CD14-positive monocyte (primary cell): ENCODE measurements at regions not wholly inside any gene's neighbourhood (a gene's known extent, or its start where the extent isn't known, plus 50 kb on each side); places are given as distances from the start of the nearest gene placed in this dataset.

Source experiments
- DNase-seq, 3 donors: peaks; one replicate each; pipeline ENCODE4 v3.0.0-alpha.2; 2011 to 2022
- H2AFZ ChIP-seq: 2 replicates; pipeline ENCODE4 v1.6.0; 2012; ENCODE audit warnings: mild to moderate bottlenecking, low read depth, low read length, inconsistent platforms; ENCODE audit not compliant: insufficient read depth, poor library complexity, severe bottlenecking
- H3K27ac ChIP-seq, 2 donors: 1 replicate in 1 of 2; 2 replicates in 1 of 2; pipeline ENCODE4 v1.5.1; 2012 to 2013; ENCODE audit warnings: low read length in 2 of 2, control low read depth in 1 of 2, inconsistent platforms in 1 of 2, low read depth in 1 of 2, mild to moderate bottlenecking in 1 of 2
- H3K27me3 ChIP-seq, 2 donors: one replicate each; pipeline versions ENCODE4 v1.6.0 to v1.6.1; 2011 to 2013; ENCODE audit warnings: low read length in 2 of 2; ENCODE audit not compliant: control insufficient read depth in 2 of 2, insufficient read depth in 2 of 2
- H3K36me3 ChIP-seq, 2 donors: replicated peaks in 1 of 2; 1 replicate in 1 of 2; 2 replicates in 1 of 2; pipeline versions ENCODE4 v1.5.1 to v1.6.1; 2012 to 2013; ENCODE audit warnings: low read length in 2 of 2, control low read depth in 1 of 2, inconsistent platforms in 1 of 2, mild to moderate bottlenecking in 1 of 2; ENCODE audit not compliant: insufficient read depth in 2 of 2, control insufficient read depth in 1 of 2
- H3K4me1 ChIP-seq, 2 donors: 1 replicate in 1 of 2; 2 replicates in 1 of 2; pipeline versions ENCODE4 v1.5.1 to v1.6.1; 2012 to 2013; ENCODE audit warnings: low read length in 2 of 2, control low read depth in 1 of 2, inconsistent platforms in 1 of 2, mild to moderate bottlenecking in 1 of 2, moderate library complexity in 1 of 2; ENCODE audit not compliant: insufficient read depth in 2 of 2, control insufficient read depth in 1 of 2
- H3K4me2 ChIP-seq: replicated peaks from 2 replicates; pipeline ENCODE3; 2012; ENCODE audit warnings: low read length, moderate library complexity, mild to moderate bottlenecking; ENCODE audit not compliant: poor library complexity, severe bottlenecking; ENCODE audit errors: extremely low read depth
- H3K4me3 ChIP-seq, 3 experiments: fragments of 200-600 bp in 1 of 3; sonication (generic) in 1 of 3; replicated peaks in 1 of 3; 1 replicate in 2 of 3; 2 replicates in 1 of 3; pipeline ENCODE4 v1.5.1; 2011 to 2013; ENCODE audit warnings: low read length in 3 of 3, mild to moderate bottlenecking in 3 of 3, control low read depth in 2 of 3, low read depth in 2 of 3, inconsistent platforms in 1 of 3, moderate library complexity in 1 of 3
- H3K79me2 ChIP-seq: 2 replicates; pipeline ENCODE4 v1.6.0; 2012; ENCODE audit warnings: mild to moderate bottlenecking, control low read depth, inconsistent platforms, low read length, moderate library complexity; ENCODE audit not compliant: insufficient read depth
- H3K9ac ChIP-seq: 2 replicates; pipeline ENCODE4 v1.6.0; 2017; ENCODE audit warnings: low read length, mild to moderate bottlenecking; ENCODE audit not compliant: insufficient read depth, poor library complexity, severe bottlenecking
- H3K9me3 ChIP-seq, 2 donors: replicated peaks in 1 of 2; 1 replicate in 1 of 2; 2 replicates in 1 of 2; pipeline versions ENCODE4 v1.5.1 to v1.6.1; 2012 to 2013; ENCODE audit warnings: low read length in 2 of 2, control low read depth in 1 of 2; ENCODE audit not compliant: control insufficient read depth in 1 of 2, insufficient read depth in 1 of 2
- H4K20me1 ChIP-seq: 2 replicates; pipeline ENCODE4 v1.6.0; 2012; ENCODE audit warnings: mild to moderate bottlenecking, low read length, control low read depth, moderate library complexity; ENCODE audit not compliant: insufficient read depth
- H3K27ac Mint-ChIP-seq, 7 donors: one replicate each; pipeline ENCODE4 v1.8.0; 2020; ENCODE audit warnings: mild to moderate bottlenecking in 7 of 7, mixed read lengths in 7 of 7, moderate library complexity in 6 of 7, inconsistent platforms in 2 of 7
- H3K27me3 Mint-ChIP-seq, 3 donors: one replicate each; pipeline ENCODE4 v1.8.0; 2021 to 2022; ENCODE audit warnings: low read depth in 3 of 3, mild to moderate bottlenecking in 3 of 3, mixed read lengths in 3 of 3, moderate library complexity in 3 of 3, inconsistent platforms in 1 of 3
- H3K36me3 Mint-ChIP-seq, 2 donors: one replicate each; pipeline ENCODE4 v1.8.0; 2020; ENCODE audit warnings: mixed read lengths in 2 of 2, inconsistent platforms in 1 of 2, mild to moderate bottlenecking in 1 of 2
- H3K4me1 Mint-ChIP-seq: one replicate; pipeline ENCODE4 v1.8.0; 2020; ENCODE audit warnings: mild to moderate bottlenecking, mixed read lengths
- H3K4me3 Mint-ChIP-seq, 2 donors: one replicate each; pipeline ENCODE4 v1.8.0; 2020; ENCODE audit warnings: mild to moderate bottlenecking in 2 of 2, mixed read lengths in 2 of 2, moderate library complexity in 1 of 2
- H3K9me3 Mint-ChIP-seq, 7 donors: one replicate each; pipeline ENCODE4 v1.8.0; 2020 to 2022; ENCODE audit warnings: mixed read lengths in 7 of 7, mild to moderate bottlenecking in 6 of 7, moderate library complexity in 6 of 7, inconsistent platforms in 2 of 7
- WGBS: methylation state at CpG from one replicate; pipeline ENCODE4 v1.1.5; 2013; ENCODE audit warnings: missing lambda C conversion rate; ENCODE audit not compliant: insufficient coverage; 5-methylcytosine and 5-hydroxymethylcytosine counted together
- intact Hi-C, 2 donors: fragments of 100-400 bp; cut with micrococcal nuclease; formaldehyde crosslinking; loops; one replicate each; pipeline versions ENCODE4 v1.15.0 to v1.15.1; 2023
- TF ChIP-seq, protein P1 (sequence below): fragments of 200-600 bp; IDR thresholded peaks from one replicate; pipeline ENCODE4 v1.8.0; 2022; ENCODE audit warnings: antibody characterized with exemption, mild to moderate bottlenecking

- no peak overlapping the region for H2AFZ ChIP-seq
- H3K4me2 ChIP-seq = no peak overlapping the region
- DNase-seq = no peak
- no peak overlapping the region for H3K27ac ChIP-seq
- 100% methylated on average over 2 of the region's 4 CpGs for WGBS
- Mint-ChIP-seq H3K4me1 (no peaks in the 10 kb centered on the region), H3K27ac (no peak overlapping the region), H3K27me3 (peaks cover 0 to 4% (median 0%) of the 10 kb centered on the region in 3 donors), H3K36me3 (no peaks in the 10 kb centered on the region), H3K9me3 (peaks cover 0 to 7% (median 4%) of the 10 kb centered on the region in 7 donors), H3K4me3 (no peak overlapping the region)
- TF ChIP-seq, protein P1, sequence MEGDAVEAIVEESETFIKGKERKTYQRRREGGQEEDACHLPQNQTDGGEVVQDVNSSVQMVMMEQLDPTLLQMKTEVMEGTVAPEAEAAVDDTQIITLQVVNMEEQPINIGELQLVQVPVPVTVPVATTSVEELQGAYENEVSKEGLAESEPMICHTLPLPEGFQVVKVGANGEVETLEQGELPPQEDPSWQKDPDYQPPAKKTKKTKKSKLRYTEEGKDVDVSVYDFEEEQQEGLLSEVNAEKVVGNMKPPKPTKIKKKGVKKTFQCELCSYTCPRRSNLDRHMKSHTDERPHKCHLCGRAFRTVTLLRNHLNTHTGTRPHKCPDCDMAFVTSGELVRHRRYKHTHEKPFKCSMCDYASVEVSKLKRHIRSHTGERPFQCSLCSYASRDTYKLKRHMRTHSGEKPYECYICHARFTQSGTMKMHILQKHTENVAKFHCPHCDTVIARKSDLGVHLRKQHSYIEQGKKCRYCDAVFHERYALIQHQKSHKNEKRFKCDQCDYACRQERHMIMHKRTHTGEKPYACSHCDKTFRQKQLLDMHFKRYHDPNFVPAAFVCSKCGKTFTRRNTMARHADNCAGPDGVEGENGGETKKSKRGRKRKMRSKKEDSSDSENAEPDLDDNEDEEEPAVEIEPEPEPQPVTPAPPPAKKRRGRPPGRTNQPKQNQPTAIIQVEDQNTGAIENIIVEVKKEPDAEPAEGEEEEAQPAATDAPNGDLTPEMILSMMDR = no peak
- H3K27me3 ChIP-seq = no peaks in the 10 kb centered on the region
- H3K36me3 ChIP-seq = no peaks in the 10 kb centered on the region
- no peak overlapping the region for H3K9ac ChIP-seq
- H3K9me3 ChIP-seq = no peaks in the 10 kb centered on the region
- H3K4me1 ChIP-seq = no peaks in the 10 kb centered on the region
- intact Hi-C loops = no loop called here
- no peak overlapping the region for H3K4me3 ChIP-seq
- H4K20me1 ChIP-seq = no peaks in the 10 kb centered on the region
- H3K79me2 ChIP-seq = no peaks in the 10 kb centered on the region
Observed at GRCh38 chr2:23120161-23120560, 264.8 kb upstream of the KLHL29 start.

GRCh38 chr2:23121968-23122648, 262.9 kb upstream of the KLHL29 start:
- Histone ChIP-seq H3K4me1 (no peaks in the 10 kb centered on the region), H3K36me3 (no peaks in the 10 kb centered on the region), H3K27me3 (no peaks in the 10 kb centered on the region), H3K9ac (no peak overlapping the region), H3K27ac (no peak overlapping the region), H2AFZ (no peak overlapping the region), H3K4me2 (no peak overlapping the region), H3K79me2 (no peaks in the 10 kb centered on the region), H3K9me3 (no peaks in the 10 kb centered on the region), H3K4me3 (no peak overlapping the region), H4K20me1 (no peaks in the 10 kb centered on the region)
- TF ChIP-seq, protein P1 = no peak
- no peak overlapping the region for H3K27ac Mint-ChIP-seq
- no peaks in the 10 kb centered on the region for H3K36me3 Mint-ChIP-seq
- no peaks in the 10 kb centered on the region for H3K4me1 Mint-ChIP-seq
- no peak for DNase-seq
- 100% methylated on average over 3 of the region's 4 CpGs for WGBS
- H3K27me3 Mint-ChIP-seq = peaks cover 0 to 4% (median 0%) of the 10 kb centered on the region in 3 donors
- H3K4me3 Mint-ChIP-seq = no peak overlapping the region
- intact Hi-C loops = no loop called here
- H3K9me3 Mint-ChIP-seq = peaks cover 0 to 5% (median 2%) of the 10 kb centered on the region in 7 donors
